Mesothelial cell of epicardium (in vitro differentiated cells): ENCODE measurements at regions not wholly inside any gene's neighbourhood (a gene's known extent, or its start where the extent isn't known, plus 50 kb on each side); places are given as distances from the start of the nearest gene placed in this dataset.

ENCODE experiments used
- DNase-seq, 2 experiments: peaks; one replicate each; pipeline ENCODE4 v3.0.0; 2021; ENCODE audit warnings: low spot score in 2 of 2; ENCODE audit not compliant: unreplicated experiment in 2 of 2
- H3K27ac Mint-ChIP-seq: 2 replicates; pipeline ENCODE4 v1.8.0; 2021; ENCODE audit warnings: mixed read lengths
- H3K27me3 Mint-ChIP-seq: 2 replicates; pipeline ENCODE4 v1.8.0; 2021; ENCODE audit warnings: low read depth, mixed read lengths
- H3K36me3 Mint-ChIP-seq: 2 replicates; pipeline ENCODE4 v1.8.0; 2021; ENCODE audit warnings: mixed read lengths
- H3K4me1 Mint-ChIP-seq: 2 replicates; pipeline ENCODE4 v1.8.0; 2021; ENCODE audit warnings: mixed read lengths
- H3K4me3 Mint-ChIP-seq: 2 replicates; pipeline ENCODE4 v1.8.0; 2021; ENCODE audit warnings: mild to moderate bottlenecking, moderate library complexity, mixed read lengths
- H3K9me3 Mint-ChIP-seq: 2 replicates; pipeline ENCODE4 v1.8.0; 2021; ENCODE audit warnings: mixed read lengths
- CTCF ChIP-seq: fragments of 200-600 bp; sonication (generic); IDR thresholded peaks from one replicate; pipeline ENCODE4 v1.5.0; 2021; ENCODE audit warnings: antibody characterized with exemption; ENCODE audit not compliant: unreplicated experiment

GRCh38 chr6:95318137-95318536, 259.2 kb upstream of the MANEA start:
- no peak for TF ChIP-seq CTCF
- Mint-ChIP-seq H3K27ac (no peak overlapping the region), H3K4me3 (no peak overlapping the region), H3K27me3 (no peaks in the 10 kb centered on the region), H3K36me3 (no peaks in the 10 kb centered on the region), H3K9me3 (no peaks in the 10 kb centered on the region), H3K4me1 (no peaks in the 10 kb centered on the region)
- DNase-seq: no peak

GRCh38 chr6:95321126-95321525, 256.2 kb upstream of the MANEA start:
- H3K4me1 Mint-ChIP-seq: no peaks in the 10 kb centered on the region
- H3K9me3 Mint-ChIP-seq: no peaks in the 10 kb centered on the region
- H3K27ac Mint-ChIP-seq: no peak overlapping the region
- H3K36me3 Mint-ChIP-seq: no peaks in the 10 kb centered on the region
- DNase-seq: no peak
- TF ChIP-seq CTCF: no peak
- no peak overlapping the region for H3K4me3 Mint-ChIP-seq
- H3K27me3 Mint-ChIP-seq: no peaks in the 10 kb centered on the region

- Mint-ChIP-seq H3K9me3 (no peaks in the 10 kb centered on the region), H3K27me3 (no peaks in the 10 kb centered on the region), H3K36me3 (no peaks in the 10 kb centered on the region), H3K4me3 (no peak overlapping the region), H3K27ac (no peak overlapping the region), H3K4me1 (no peaks in the 10 kb centered on the region)
- no peak for TF ChIP-seq CTCF
- DNase-seq: no peak
These were observed 251.4 kb upstream of the MANEA start for GRCh38 chr6:95325916-95326315.

DNA sequence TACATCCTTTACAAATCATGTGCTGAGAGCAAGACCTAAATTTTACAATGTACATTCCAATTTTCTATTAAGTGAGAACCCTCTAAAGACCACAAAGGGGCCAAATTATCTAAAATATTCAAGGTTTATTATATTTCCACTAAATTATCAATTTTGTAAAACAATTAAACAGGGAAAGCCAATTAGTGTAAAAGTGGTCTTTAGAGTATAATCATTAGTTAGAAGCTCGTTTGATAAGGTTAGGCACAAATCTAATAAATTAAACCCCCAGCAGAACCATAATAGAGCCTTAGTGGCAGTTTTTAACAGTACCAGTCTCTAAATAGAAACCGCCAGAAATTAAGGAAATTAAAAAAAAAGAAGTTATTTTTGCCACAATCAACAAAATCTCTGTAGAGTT, 249.1 kb upstream of the MANEA start:
- H3K27me3 Mint-ChIP-seq: no peaks in the 10 kb centered on the region
- H3K4me1 Mint-ChIP-seq: no peaks in the 10 kb centered on the region
- H3K9me3 Mint-ChIP-seq: no peaks in the 10 kb centered on the region
- no peak overlapping the region for H3K27ac Mint-ChIP-seq
- no peak for DNase-seq
- no peaks in the 10 kb centered on the region for H3K36me3 Mint-ChIP-seq
- TF ChIP-seq CTCF: no peak
- H3K4me3 Mint-ChIP-seq: no peak overlapping the region

DNA sequence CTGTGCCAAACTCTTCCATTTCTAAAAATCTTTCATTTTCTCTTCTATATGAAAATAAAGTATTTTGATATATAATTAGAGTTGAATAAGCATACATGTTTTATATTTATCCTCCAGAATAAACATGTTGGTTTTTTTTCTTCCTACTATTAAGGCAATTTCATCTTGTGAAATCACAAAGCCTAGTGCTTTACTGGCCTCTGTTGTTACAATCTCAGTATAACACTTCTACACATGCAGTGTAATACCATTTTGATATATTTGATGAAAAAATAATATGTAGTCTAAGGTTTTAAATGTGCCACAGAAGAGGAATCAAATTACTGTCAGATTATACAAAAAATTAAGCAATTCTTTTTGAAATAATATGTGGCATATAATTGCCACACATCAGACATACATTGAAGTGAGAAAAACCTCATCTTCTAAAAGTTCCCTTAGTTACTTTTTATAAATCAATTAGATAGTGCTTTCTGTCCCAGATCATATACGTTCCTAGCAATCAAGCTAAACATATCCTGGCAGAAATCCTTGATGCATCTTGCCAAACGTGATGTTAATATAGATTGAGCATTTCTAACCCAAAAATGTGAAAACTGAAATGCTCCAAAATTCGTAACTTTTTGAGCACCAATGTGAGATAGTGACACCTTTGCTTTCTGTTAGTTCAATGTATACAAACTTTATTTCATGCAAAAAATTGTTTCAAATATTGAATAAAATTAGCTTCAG, 225.1 kb upstream of the MANEA start:
- Mint-ChIP-seq H3K27ac (no peak overlapping the region), H3K4me1 (peaks cover 1% of the 10 kb centered on the region), H3K9me3 (no peaks in the 10 kb centered on the region), H3K27me3 (no peaks in the 10 kb centered on the region), H3K36me3 (no peaks in the 10 kb centered on the region), H3K4me3 (no peak overlapping the region)
- TF ChIP-seq CTCF: no peak
- no peak for DNase-seq

- Mint-ChIP-seq H3K27me3 (no peaks in the 10 kb centered on the region), H3K4me1 (no peaks in the 10 kb centered on the region), H3K9me3 (no peaks in the 10 kb centered on the region), H3K4me3 (no peak overlapping the region), H3K36me3 (no peaks in the 10 kb centered on the region), H3K27ac (no peak overlapping the region)
- no peak for DNase-seq
- no peak for TF ChIP-seq CTCF
These were observed 222.8 kb upstream of the MANEA start for GRCh38 chr6:95354551-95354950.
